ENCODE measurements at regions not wholly inside any gene's neighbourhood (a gene's known extent, or its start where the extent isn't known, plus 50 kb on each side); places are given as distances from the start of the nearest gene placed in this dataset.
"Not testable (repeated sequence)": the region's sequence is repeated elsewhere in the genome, so short reads cannot be mapped to it uniquely, and the experiment has no call there.

- no peak overlapping the region for H3K4me3 Mint-ChIP-seq (ENCODE audit: unreplicated experiment)
- TF ChIP-seq CTCF (IDR thresholded peaks at IDR 0.05) = no peak
- no peak overlapping the region for H3K27ac Mint-ChIP-seq (ENCODE audit: unreplicated experiment)
- peaks cover 2% of the 10 kb centered on the region for H3K27me3 Mint-ChIP-seq (ENCODE audit: low read depth)
- DNase-seq (ENCODE audit: low spot score) = no peak
- H3K9me3 Mint-ChIP-seq (ENCODE audit: low read depth) = no peaks in the 10 kb centered on the region
- peaks cover 25% of the 10 kb centered on the region for H3K4me1 Mint-ChIP-seq (ENCODE audit: low read depth)
- H3K36me3 Mint-ChIP-seq (ENCODE audit: low read depth) = no peaks in the 10 kb centered on the region
Measured at GRCh38 chr5:39658866-39659265, 234.1 kb upstream of the DAB2 start.

- TF ChIP-seq CTCF (IDR thresholded peaks at IDR 0.05) = no peak
- Mint-ChIP-seq H3K4me1 (ENCODE audit: low read depth) (peaks cover 25% of the 10 kb centered on the region), H3K36me3 (ENCODE audit: low read depth) (no peaks in the 10 kb centered on the region), H3K4me3 (ENCODE audit: unreplicated experiment) (no peak overlapping the region), H3K9me3 (ENCODE audit: low read depth) (no peaks in the 10 kb centered on the region), H3K27me3 (ENCODE audit: low read depth) (peaks cover 2% of the 10 kb centered on the region), H3K27ac (ENCODE audit: unreplicated experiment) (no peak overlapping the region)
- DNase-seq (ENCODE audit: low spot score) = no peak
Measured at GRCh38 chr5:39657943-39658342, 233.2 kb upstream of the DAB2 start.

GRCh38 chr5:39656600-39656999 is 231.8 kb upstream of the DAB2 start:
- Mint-ChIP-seq H3K27ac (ENCODE audit: unreplicated experiment) (no peak overlapping the region), H3K27me3 (ENCODE audit: low read depth) (peaks cover 2% of the 10 kb centered on the region), H3K4me1 (ENCODE audit: low read depth) (peaks cover 23% of the 10 kb centered on the region), H3K4me3 (ENCODE audit: unreplicated experiment) (no peak overlapping the region), H3K9me3 (ENCODE audit: low read depth) (no peaks in the 10 kb centered on the region), H3K36me3 (ENCODE audit: low read depth) (no peaks in the 10 kb centered on the region)
- TF ChIP-seq CTCF (IDR thresholded peaks at IDR 0.05) = no peak
- DNase-seq (ENCODE audit: low spot score) = no peak

GRCh38 chr5:39654715-39655114 is 229.9 kb upstream of the DAB2 start:
- H3K4me3 Mint-ChIP-seq (ENCODE audit: unreplicated experiment) = no peak overlapping the region
- no peaks in the 10 kb centered on the region for H3K36me3 Mint-ChIP-seq (ENCODE audit: low read depth)
- peaks cover 20% of the 10 kb centered on the region for H3K4me1 Mint-ChIP-seq (ENCODE audit: low read depth)
- H3K27ac Mint-ChIP-seq (ENCODE audit: unreplicated experiment) = no peak overlapping the region
- H3K27me3 Mint-ChIP-seq (ENCODE audit: low read depth) = peaks cover 2% of the 10 kb centered on the region
- TF ChIP-seq CTCF (IDR thresholded peaks at IDR 0.05) = no peak
- no peaks in the 10 kb centered on the region for H3K9me3 Mint-ChIP-seq (ENCODE audit: low read depth)
- no peak for DNase-seq (ENCODE audit: low spot score)

- H3K27ac Mint-ChIP-seq (ENCODE audit: unreplicated experiment); H3K4me3 Mint-ChIP-seq (ENCODE audit: unreplicated experiment); H3K4me1 Mint-ChIP-seq (ENCODE audit: low read depth); DNase-seq (ENCODE audit: low spot score); H3K36me3 Mint-ChIP-seq (ENCODE audit: low read depth); H3K27me3 Mint-ChIP-seq (ENCODE audit: low read depth); H3K9me3 Mint-ChIP-seq (ENCODE audit: low read depth): not testable (repeated sequence)
Measured at GRCh38 chr5:39652481-39652880, 227.7 kb upstream of the DAB2 start.

GRCh38 chr5:39652036-39652435 is 227.3 kb upstream of the DAB2 start:
- Mint-ChIP-seq H3K9me3 (ENCODE audit: low read depth) (no peaks in the 10 kb centered on the region), H3K36me3 (ENCODE audit: low read depth) (no peaks in the 10 kb centered on the region)

More at GRCh38 chr5:39652036-39652435, 227.3 kb upstream of the DAB2 start:
- peaks cover 4% of the 10 kb centered on the region for H3K4me1 Mint-ChIP-seq (ENCODE audit: low read depth)
- DNase-seq (ENCODE audit: low spot score) = no peak
- TF ChIP-seq CTCF (IDR thresholded peaks at IDR 0.05) = no peak
- H3K4me3 Mint-ChIP-seq (ENCODE audit: unreplicated experiment) = no peak overlapping the region
- no peak overlapping the region for H3K27ac Mint-ChIP-seq (ENCODE audit: unreplicated experiment)
- H3K27me3 Mint-ChIP-seq (ENCODE audit: low read depth) = peaks cover 2% of the 10 kb centered on the region
